ENCODE measurements at regions not wholly inside any gene's neighbourhood (a gene's known extent, or its start where the extent isn't known, plus 50 kb on each side); places are given as distances from the start of the nearest gene placed in this dataset.

GRCh38 chr10:44828508-44829142 is 82.5 kb upstream of the TMEM72 start:
- DNase-seq, result no peak

GRCh38 chr10:44829426-44829825 is 81.7 kb upstream of the TMEM72 start:
- DNase-seq, result no peak

- DNase-seq, result no peak
These were observed 81.1 kb upstream of the TMEM72 start for GRCh38 chr10:44830022-44830421.

- DNase-seq, result no peak
These were observed 79.6 kb upstream of the TMEM72 start for GRCh38 chr10:44831581-44831980.

GRCh38 chr10:44832595-44833390 is 78.3 kb upstream of the TMEM72 start:
- no peak for DNase-seq

GRCh38 chr10:44834131-44834530 is 77.0 kb upstream of the TMEM72 start:
- no peak for DNase-seq

- no peak for DNase-seq
These were observed 75.8 kb upstream of the TMEM72 start for GRCh38 chr10:44835300-44835699.

GRCh38 chr10:44843484-44843883 is 67.7 kb upstream of the TMEM72 start:
- DNase-seq, result no peak

GRCh38 chr10:44845361-44846175 is 65.6 kb upstream of the TMEM72 start:
- DNase-seq, result no peak

- no peak for DNase-seq
These were observed 64.0 kb upstream of the TMEM72 start for GRCh38 chr10:44847110-44847509.

- no peak for DNase-seq
These were observed 62.9 kb upstream of the TMEM72 start for GRCh38 chr10:44848211-44848610.

- DNase-seq, result no peak
These were observed 61.2 kb upstream of the TMEM72 start for GRCh38 chr10:44849936-44850335.

GRCh38 chr10:44850356-44850934 is 60.7 kb upstream of the TMEM72 start:
- no peak for DNase-seq

- no peak for DNase-seq
These were observed 59.7 kb upstream of the TMEM72 start for GRCh38 chr10:44851413-44851812.

GRCh38 chr10:44851881-44852280 is 59.3 kb upstream of the TMEM72 start:
- no peak for DNase-seq

GRCh38 chr10:44853148-44853734 is 57.9 kb upstream of the TMEM72 start:
- DNase-seq, result no peak

GRCh38 chr10:44853796-44854195 is 57.3 kb upstream of the TMEM72 start:
- DNase-seq, result no peak

- DNase-seq, result no peak
These were observed 56.3 kb upstream of the TMEM72 start for GRCh38 chr10:44854693-44855350.

GRCh38 chr10:44856696-44857095 is 54.4 kb upstream of the TMEM72 start:
- DNase-seq, result no peak

- no peak for DNase-seq
These were observed 53.6 kb upstream of the TMEM72 start for GRCh38 chr10:44857363-44858016.

GRCh38 chr10:44858017-44858371 is 53.1 kb upstream of the TMEM72 start:
- no peak for DNase-seq

- no peak for DNase-seq
These were observed 52.1 kb upstream of the TMEM72 start for GRCh38 chr10:44858988-44859387.

All from NCI-H524 treated with DMSO at 0.1 percent for 48 hours (cell line).